Activated naive CD4-positive, alpha-beta T cell treated with anti-CD3 and anti-CD28 coated beads, Interleukin-2, amount 50 U/mL, for 72 hours (primary cell): ENCODE measurements at regions not wholly inside any gene's neighbourhood (a gene's known extent, or its start where the extent isn't known, plus 50 kb on each side); places are given as distances from the start of the nearest gene placed in this dataset.

Source experiments
- ATAC-seq, 2 donors: fragments of 150-1000 bp; cut with Tn5 transposase; 2 replicates each; pipeline ENCODE4 v1.10.0; 2021; ENCODE audit warnings: mild to moderate bottlenecking in 2 of 2, moderate library complexity in 2 of 2
- DNase-seq, 2 donors: peaks; one replicate each; pipeline ENCODE4 v3.0.0; 2021 to 2022; ENCODE audit warnings: low spot score in 2 of 2
- H3K27ac Mint-ChIP-seq, 2 donors: one replicate each; pipeline ENCODE4 v1.8.0; 2022; ENCODE audit warnings: mild to moderate bottlenecking in 2 of 2, mixed read lengths in 2 of 2
- H3K36me3 Mint-ChIP-seq, 2 donors: one replicate each; pipeline ENCODE4 v1.8.0; 2022; ENCODE audit warnings: mixed read lengths in 2 of 2
- H3K9me3 Mint-ChIP-seq, 2 donors: one replicate each; pipeline ENCODE4 v1.8.0; 2022; ENCODE audit warnings: mixed read lengths in 2 of 2

DNA sequence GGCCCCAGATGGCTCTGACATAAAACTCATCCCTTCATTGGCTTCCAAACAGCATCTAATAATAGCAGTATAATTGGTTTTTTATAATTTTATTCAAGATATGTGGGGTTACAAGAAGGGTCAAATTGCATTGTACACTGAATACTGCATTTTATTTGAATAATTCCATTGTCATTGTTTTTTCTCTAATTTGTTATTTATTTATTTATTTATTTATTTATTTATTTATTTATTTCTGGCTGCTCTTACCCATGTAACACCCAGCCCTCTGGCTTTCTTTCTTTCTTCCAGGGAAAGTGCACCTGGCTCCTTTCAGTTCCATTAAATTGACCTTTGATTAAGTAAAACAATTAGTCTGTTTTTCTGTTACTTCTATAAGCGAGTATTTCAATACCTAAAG is 210.1 kb downstream of the CDH9 start:
- H3K36me3 Mint-ChIP-seq = no peaks in the 10 kb centered on the region
- ATAC-seq (no peak), DNase-seq (no peak)
- H3K9me3 Mint-ChIP-seq = peaks cover 4 to 19% of the 10 kb centered on the region in 2 donors
- no peak overlapping the region for H3K27ac Mint-ChIP-seq

DNA sequence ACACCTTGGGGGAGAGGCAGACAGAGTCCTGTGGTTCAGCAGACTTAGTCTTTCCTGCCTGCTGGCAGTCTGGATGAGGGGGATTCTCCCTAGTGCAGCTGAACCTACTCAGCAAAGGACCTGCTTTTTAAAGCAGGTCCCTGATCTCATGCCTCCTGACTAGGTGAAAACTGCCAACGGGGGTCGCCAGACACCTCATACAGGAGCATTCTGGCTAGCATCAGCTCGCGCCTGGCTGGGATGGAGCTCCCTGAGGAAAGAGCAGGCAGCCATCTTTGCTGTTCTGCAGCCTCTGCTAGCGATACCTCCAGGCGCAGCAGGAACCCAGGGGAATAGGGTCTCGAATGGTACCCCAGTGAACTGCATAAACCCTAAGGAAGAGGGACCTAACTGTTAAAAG is 225.2 kb downstream of the CDH9 start:
- H3K27ac Mint-ChIP-seq = no peak overlapping the region
- ATAC-seq (no peak), DNase-seq (no peak)
- peaks cover 21 to 22% of the 10 kb centered on the region in 2 donors for H3K36me3 Mint-ChIP-seq
- H3K9me3 Mint-ChIP-seq = peaks cover 39 to 43% of the 10 kb centered on the region in 2 donors

GRCh38 chr5:26812714-26813113 is 225.7 kb downstream of the CDH9 start:
- DNase-seq = no peak
- H3K27ac Mint-ChIP-seq = no peak overlapping the region

DNA sequence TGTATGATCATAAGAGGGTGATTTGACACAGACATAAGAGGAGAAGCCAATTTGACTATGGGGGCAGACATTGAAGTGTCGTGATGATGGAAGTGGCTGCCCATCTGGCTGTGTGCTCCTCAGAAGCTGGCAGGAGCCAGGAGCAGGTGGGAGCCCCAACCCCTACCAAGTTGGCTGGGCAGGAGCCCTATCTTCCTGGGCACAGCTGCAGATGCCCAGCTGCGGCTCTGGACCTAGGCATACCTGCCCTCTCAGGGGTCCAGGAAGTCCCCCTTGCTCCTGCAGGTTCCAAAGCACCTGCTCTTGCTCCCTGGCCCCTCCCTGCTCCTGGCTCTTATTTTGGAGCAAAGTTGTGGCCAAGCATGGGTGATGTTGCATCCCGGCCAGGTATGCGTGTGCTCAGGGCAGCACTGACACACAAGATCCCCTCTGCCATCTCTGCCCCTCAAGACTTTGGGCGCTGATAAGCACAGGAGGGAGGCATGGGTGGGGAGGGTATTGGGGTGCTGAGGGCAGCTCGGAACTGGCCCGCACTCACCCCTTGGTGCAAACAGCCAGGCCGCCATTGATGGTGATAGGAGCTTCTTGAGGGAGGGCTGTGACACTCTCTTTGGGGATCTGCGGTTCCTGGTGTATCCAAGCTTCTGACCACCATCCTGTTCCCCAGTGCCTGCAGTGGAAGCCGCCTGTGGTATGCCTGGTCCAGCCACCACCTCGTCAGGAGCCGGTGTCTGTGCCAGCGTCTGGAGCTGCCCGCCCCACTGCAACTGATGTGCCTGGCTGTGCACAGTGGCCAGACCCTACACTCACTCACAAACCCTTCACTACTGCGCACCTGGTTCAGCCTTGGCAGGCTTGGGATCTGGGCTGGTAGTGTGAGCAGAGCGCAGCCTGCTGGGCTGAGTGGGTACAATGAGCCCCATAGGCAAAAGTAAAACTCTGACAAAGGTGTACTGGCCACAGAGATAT is 230.9 kb downstream of the CDH9 start:
- ATAC-seq = peak in 1 of 2 donors; percentile 9
- Mint-ChIP-seq H3K36me3 (peaks cover 0 to 9% of the 10 kb centered on the region in 2 donors), H3K27ac (no peak overlapping the region), H3K9me3 (peaks cover 13 to 23% of the 10 kb centered on the region in 2 donors)
- DNase-seq = no peak

More at GRCh38 chr5:26812714-26813113, 225.7 kb downstream of the CDH9 start:
- H3K36me3 Mint-ChIP-seq = peaks cover 19 to 20% of the 10 kb centered on the region in 2 donors
- H3K9me3 Mint-ChIP-seq = peaks cover 40 to 41% of the 10 kb centered on the region in 2 donors
- ATAC-seq = no peak

DNA sequence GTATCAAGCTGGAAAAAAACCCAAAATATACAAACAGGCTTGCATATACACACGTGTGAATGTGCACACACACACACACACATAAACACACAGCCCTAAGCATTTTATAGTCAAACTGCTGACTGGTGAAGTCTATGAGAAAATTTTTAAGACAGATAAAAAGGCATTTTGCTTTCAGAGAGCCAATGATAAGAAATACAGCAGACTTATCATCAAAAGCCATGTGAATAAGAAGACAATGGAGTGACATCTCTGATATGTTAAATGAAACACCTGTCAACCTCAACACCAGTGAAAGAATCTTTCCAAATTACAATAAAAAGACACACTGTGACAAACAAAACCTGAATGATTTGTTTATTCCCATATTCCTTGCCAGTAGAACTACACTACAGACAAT is 233.3 kb downstream of the CDH9 start:
- Mint-ChIP-seq H3K27ac (no peak overlapping the region), H3K9me3 (peaks cover 5 to 14% of the 10 kb centered on the region in 2 donors), H3K36me3 (no peaks in the 10 kb centered on the region)
- ATAC-seq (no peak), DNase-seq (no peak)

GRCh38 chr5:26802944-26803343 is 235.4 kb downstream of the CDH9 start:
- no peaks in the 10 kb centered on the region for H3K36me3 Mint-ChIP-seq
- ATAC-seq = no peak

DNA sequence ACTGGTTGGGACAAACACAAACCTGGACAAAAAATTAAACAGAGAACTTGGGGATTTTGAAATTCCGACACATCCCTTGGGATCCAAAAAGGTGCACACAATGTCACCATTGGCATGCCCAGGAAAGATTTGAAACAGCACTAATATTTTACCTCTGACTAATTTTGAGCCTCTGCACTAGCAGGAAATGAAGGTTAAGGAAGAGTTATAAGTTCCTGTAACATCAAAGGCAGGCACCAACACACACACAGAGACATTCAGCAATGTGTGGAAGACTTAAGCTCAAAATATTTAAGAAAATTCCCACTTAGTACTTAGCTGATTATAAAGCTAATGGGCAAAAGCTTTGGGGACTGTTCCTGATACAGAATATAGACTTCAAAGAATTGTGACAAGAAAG is 247.0 kb downstream of the CDH9 start:
- peaks cover 14 to 16% of the 10 kb centered on the region in 2 donors for H3K9me3 Mint-ChIP-seq
- DNase-seq (no peak), ATAC-seq (no peak)
- no peak overlapping the region for H3K27ac Mint-ChIP-seq
- peaks cover 0 to 6% of the 10 kb centered on the region in 2 donors for H3K36me3 Mint-ChIP-seq

More at GRCh38 chr5:26802944-26803343, 235.4 kb downstream of the CDH9 start:
- Mint-ChIP-seq H3K9me3 (peaks cover 2 to 14% of the 10 kb centered on the region in 2 donors), H3K27ac (no peak overlapping the region)
- no peak for DNase-seq

DNA sequence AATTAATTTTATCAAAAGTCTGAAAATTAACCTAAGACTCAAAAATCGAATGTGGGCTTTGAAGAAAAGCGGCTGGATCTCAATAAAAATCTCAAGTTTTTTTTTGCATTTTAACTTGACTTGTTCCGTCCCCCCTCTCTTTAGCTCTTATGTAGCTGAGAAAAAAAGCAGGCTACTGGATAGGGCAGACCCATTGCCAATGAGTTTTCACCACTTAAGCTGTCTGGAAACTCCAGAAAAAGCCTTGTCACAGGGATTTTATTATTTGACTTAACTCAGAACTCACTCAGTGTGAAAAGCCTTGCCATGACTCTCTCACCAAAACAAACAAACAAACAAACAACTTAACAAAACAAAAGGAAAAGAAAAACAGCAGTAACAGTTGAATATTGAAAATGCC is 247.4 kb downstream of the CDH9 start:
- no peak for ATAC-seq
- H3K9me3 Mint-ChIP-seq = peaks cover 14 to 16% of the 10 kb centered on the region in 2 donors
- H3K27ac Mint-ChIP-seq = no peak overlapping the region
- DNase-seq = no peak
- peaks cover 0 to 6% of the 10 kb centered on the region in 2 donors for H3K36me3 Mint-ChIP-seq

DNA sequence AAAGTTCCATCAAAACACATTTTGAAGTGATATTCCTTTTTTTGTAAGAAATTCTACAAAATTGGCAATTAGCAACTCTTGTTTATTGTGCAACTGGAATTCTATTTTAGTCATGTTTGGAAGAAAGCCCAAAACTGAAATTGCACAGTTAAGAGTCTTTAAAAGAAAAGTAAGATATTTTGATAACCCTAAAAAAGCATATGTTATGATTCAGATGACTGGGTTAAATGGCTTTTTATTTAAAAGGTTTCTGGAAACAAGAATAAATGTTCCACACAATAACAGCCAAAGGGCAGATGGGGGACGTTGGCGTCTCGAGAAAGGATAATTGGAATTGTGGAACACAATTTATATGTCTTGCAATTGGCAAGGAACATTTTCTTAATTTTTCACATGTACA is 275.2 kb downstream of the CDH9 start:
- DNase-seq = no peak
- Mint-ChIP-seq H3K27ac (no peak overlapping the region), H3K36me3 (no peaks in the 10 kb centered on the region), H3K9me3 (peaks cover 16 to 25% of the 10 kb centered on the region in 2 donors)
- no peak for ATAC-seq

- no peak for DNase-seq
- Mint-ChIP-seq H3K27ac (no peak overlapping the region), H3K9me3 (peaks cover 7 to 25% of the 10 kb centered on the region in 2 donors), H3K36me3 (no peaks in the 10 kb centered on the region)
- no peak for ATAC-seq
Measured at GRCh38 chr5:26761446-26761845, 276.9 kb downstream of the CDH9 start.

- no peaks in the 10 kb centered on the region for H3K36me3 Mint-ChIP-seq
Measured at GRCh38 chr5:26761045-26761444, 277.3 kb downstream of the CDH9 start.

GRCh38 chr5:26757941-26758340 is 280.4 kb downstream of the CDH9 start:
- no peak for DNase-seq
- H3K27ac Mint-ChIP-seq = no peak overlapping the region
- no peak for ATAC-seq
- no peaks in the 10 kb centered on the region for H3K36me3 Mint-ChIP-seq
- peaks cover 20 to 25% of the 10 kb centered on the region in 2 donors for H3K9me3 Mint-ChIP-seq

More at GRCh38 chr5:26761045-26761444, 277.3 kb downstream of the CDH9 start:
- ATAC-seq (no peak), DNase-seq (no peak)
- H3K27ac Mint-ChIP-seq = no peak overlapping the region
- peaks cover 7 to 25% of the 10 kb centered on the region in 2 donors for H3K9me3 Mint-ChIP-seq

GRCh38 chr5:26749829-26750228 is 288.6 kb downstream of the CDH9 start:
- no peak for ATAC-seq
- no peak overlapping the region for H3K27ac Mint-ChIP-seq

GRCh38 chr5:26740182-26740581 is 298.2 kb downstream of the CDH9 start:
- Mint-ChIP-seq H3K36me3 (no peaks in the 10 kb centered on the region), H3K27ac (no peak overlapping the region), H3K9me3 (peaks cover 3 to 4% of the 10 kb centered on the region in 2 donors)
- DNase-seq (no peak), ATAC-seq (no peak)

More at GRCh38 chr5:26749829-26750228, 288.6 kb downstream of the CDH9 start:
- no peaks in the 10 kb centered on the region for H3K36me3 Mint-ChIP-seq
- no peak for DNase-seq
- H3K9me3 Mint-ChIP-seq = peaks cover 15 to 16% of the 10 kb centered on the region in 2 donors

- Mint-ChIP-seq H3K27ac (no peak overlapping the region), H3K9me3 (peaks cover 4 to 14% of the 10 kb centered on the region in 2 donors), H3K36me3 (no peaks in the 10 kb centered on the region)
- DNase-seq (no peak), ATAC-seq (no peak)
Measured at GRCh38 chr5:26737348-26738265, 300.8 kb downstream of the CDH9 start.

GRCh38 chr5:26727916-26728315 is 310.5 kb downstream of the CDH9 start:
- Mint-ChIP-seq H3K9me3 (peaks cover 19 to 34% of the 10 kb centered on the region in 2 donors), H3K27ac (no peak overlapping the region), H3K36me3 (peaks cover 0 to 9% of the 10 kb centered on the region in 2 donors)
- ATAC-seq (no peak), DNase-seq (no peak)

GRCh38 chr5:26719803-26720202 is 318.6 kb downstream of the CDH9 start:
- no peak for ATAC-seq
- Mint-ChIP-seq H3K9me3 (peaks cover 13 to 16% of the 10 kb centered on the region in 2 donors), H3K36me3 (no peaks in the 10 kb centered on the region), H3K27ac (no peak overlapping the region)
- no peak for DNase-seq
